GM21619 (cell line): ENCODE measurements at regions not wholly inside any gene's neighbourhood (a gene's known extent, or its start where the extent isn't known, plus 50 kb on each side); places are given as distances from the start of the nearest gene placed in this dataset.
A peak's percentile ranks its signal among the peaks of the same experiment; 100 is the strongest.

Experiments used
- ATAC-seq: cut with Tn5 transposase; IDR thresholded peaks from one replicate; pipeline ENCODE4 v1.9.1; 2021; ENCODE audit not compliant: unreplicated experiment

- ATAC-seq, result no peak
Observed at GRCh38 chr11:122523846-122524805, 131.4 kb upstream of the UBASH3B start.

GRCh38 chr11:122521626-122522025, 133.9 kb upstream of the UBASH3B start:
- no peak for ATAC-seq

GRCh38 chr11:122517403-122518379, 137.8 kb upstream of the UBASH3B start:
- ATAC-seq, result no peak

GRCh38 chr11:122516686-122517085, 138.8 kb upstream of the UBASH3B start:
- no peak for ATAC-seq

GRCh38 chr11:122513997-122514396, 141.5 kb upstream of the UBASH3B start:
- ATAC-seq, result no peak

- no peak for ATAC-seq
Observed at GRCh38 chr11:122513328-122513727, 142.2 kb upstream of the UBASH3B start.

GRCh38 chr11:122512688-122513087, 142.8 kb upstream of the UBASH3B start:
- ATAC-seq, result no peak

- ATAC-seq, result no peak
Observed at GRCh38 chr11:122509899-122510298, 145.6 kb upstream of the UBASH3B start.

- no peak for ATAC-seq
Observed at GRCh38 chr11:122509091-122509490, 146.4 kb upstream of the UBASH3B start.

GRCh38 chr11:122505304-122506006, 150.1 kb upstream of the UBASH3B start:
- ATAC-seq, result peak; percentile 91

GRCh38 chr11:122494221-122494620, 161.3 kb upstream of the UBASH3B start:
- ATAC-seq, result no peak

- ATAC-seq, result no peak
Observed at GRCh38 chr11:122491509-122491908, 164.0 kb upstream of the UBASH3B start.

- ATAC-seq, result no peak
Observed at GRCh38 chr11:122488892-122489706, 166.4 kb upstream of the UBASH3B start.

GRCh38 chr11:122487669-122488068, 167.9 kb upstream of the UBASH3B start:
- no peak for ATAC-seq

GRCh38 chr11:122486793-122487495, 168.6 kb upstream of the UBASH3B start:
- no peak for ATAC-seq

GRCh38 chr11:122478986-122479385, 176.5 kb upstream of the UBASH3B start:
- ATAC-seq, result no peak

- no peak for ATAC-seq
Observed at GRCh38 chr11:122468965-122469364, 186.6 kb upstream of the UBASH3B start.

- ATAC-seq, result no peak
Observed at GRCh38 chr11:122463530-122463929, 192.0 kb upstream of the UBASH3B start.

GRCh38 chr11:122459064-122459463, 196.5 kb upstream of the UBASH3B start:
- ATAC-seq, result no peak
